HG02973 (cell line): ENCODE measurements at regions not wholly inside any gene's neighbourhood (a gene's known extent, or its start where the extent isn't known, plus 50 kb on each side); places are given as distances from the start of the nearest gene placed in this dataset.

Experiments
- ATAC-seq: cut with Tn5 transposase; IDR thresholded peaks from one replicate; pipeline ENCODE4 v1.9.1; 2021; ENCODE audit warnings: moderate library complexity; ENCODE audit not compliant: unreplicated experiment

- ATAC-seq = no peak
These were observed 286.1 kb downstream of the SEC14L1 start for GRCh38 chr17:77426676-77427386.

- no peak for ATAC-seq
These were observed 286.7 kb downstream of the SEC14L1 start for GRCh38 chr17:77427391-77427991.

DNA sequence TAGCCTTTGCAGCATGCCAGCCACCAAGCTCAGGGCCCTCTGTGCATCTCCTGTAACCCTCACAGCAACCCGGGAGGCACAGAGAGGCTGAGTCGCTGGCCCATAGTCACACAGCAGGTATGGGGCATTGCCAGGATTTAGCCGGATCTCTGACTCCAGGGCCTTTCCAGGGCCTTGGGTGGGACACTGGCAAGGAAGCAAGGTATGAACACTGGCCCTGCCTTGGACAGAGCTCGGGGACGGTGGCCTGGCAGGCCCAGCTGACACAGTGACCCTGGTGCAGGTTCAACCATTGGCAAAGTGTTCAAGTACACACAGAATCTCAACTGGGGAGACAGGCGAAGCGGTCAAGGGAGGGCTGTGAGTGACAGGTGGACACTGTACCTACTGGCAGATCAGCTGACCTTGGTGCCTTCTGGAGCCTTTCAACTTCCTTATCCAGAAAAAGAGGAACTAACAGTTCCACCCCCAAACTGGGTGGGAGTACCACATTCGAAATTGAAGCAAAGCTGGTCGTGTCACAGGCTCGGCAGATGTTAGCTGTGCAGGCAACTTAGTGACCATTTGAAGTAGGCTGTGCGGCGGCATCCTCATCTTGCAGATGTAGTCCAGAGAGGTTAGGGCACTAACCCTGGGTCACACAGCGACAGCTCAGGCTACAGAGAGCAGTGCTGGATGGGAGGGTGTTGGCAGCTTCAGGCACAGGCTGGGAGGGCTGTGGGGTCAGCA, 287.4 kb downstream of the SEC14L1 start:
- no peak for ATAC-seq

GRCh38 chr17:77428749-77429368, 288.1 kb downstream of the SEC14L1 start:
- ATAC-seq = no peak

DNA sequence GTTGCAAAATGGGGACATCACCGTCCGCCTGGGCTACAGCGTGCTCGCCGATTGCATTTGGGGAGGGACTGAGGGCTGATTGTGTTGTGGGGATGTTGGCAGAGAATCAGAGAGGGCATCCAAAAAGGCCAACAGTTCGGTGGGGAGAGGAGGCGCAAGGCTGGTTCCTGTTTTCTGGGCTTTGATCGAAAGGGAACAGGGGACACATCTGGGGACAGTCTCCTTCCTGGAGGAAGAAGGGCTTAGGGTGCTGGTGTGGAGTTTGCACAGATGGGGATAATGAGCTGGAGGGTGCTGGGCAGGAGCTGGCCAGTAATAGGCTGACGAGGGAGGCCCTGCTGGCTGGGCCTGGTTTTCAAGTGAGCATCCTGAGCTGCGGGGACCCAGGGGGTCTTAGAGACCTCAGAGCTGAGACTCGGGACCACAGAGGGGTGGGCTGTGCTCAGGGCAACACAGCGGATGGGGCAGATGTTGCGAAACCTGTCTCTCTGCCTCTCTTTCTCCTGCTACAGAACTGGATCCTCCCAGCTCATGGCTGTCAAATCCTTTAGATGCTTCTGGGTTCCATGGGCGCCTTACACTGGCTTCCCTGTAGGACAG, 288.7 kb downstream of the SEC14L1 start:
- no peak for ATAC-seq

GRCh38 chr17:77429969-77430752, 289.4 kb downstream of the SEC14L1 start:
- no peak for ATAC-seq

GRCh38 chr17:77432034-77432661, 291.4 kb downstream of the SEC14L1 start:
- no peak for ATAC-seq

- no peak for ATAC-seq
These were observed 292.0 kb downstream of the SEC14L1 start for GRCh38 chr17:77432742-77433141.

DNA sequence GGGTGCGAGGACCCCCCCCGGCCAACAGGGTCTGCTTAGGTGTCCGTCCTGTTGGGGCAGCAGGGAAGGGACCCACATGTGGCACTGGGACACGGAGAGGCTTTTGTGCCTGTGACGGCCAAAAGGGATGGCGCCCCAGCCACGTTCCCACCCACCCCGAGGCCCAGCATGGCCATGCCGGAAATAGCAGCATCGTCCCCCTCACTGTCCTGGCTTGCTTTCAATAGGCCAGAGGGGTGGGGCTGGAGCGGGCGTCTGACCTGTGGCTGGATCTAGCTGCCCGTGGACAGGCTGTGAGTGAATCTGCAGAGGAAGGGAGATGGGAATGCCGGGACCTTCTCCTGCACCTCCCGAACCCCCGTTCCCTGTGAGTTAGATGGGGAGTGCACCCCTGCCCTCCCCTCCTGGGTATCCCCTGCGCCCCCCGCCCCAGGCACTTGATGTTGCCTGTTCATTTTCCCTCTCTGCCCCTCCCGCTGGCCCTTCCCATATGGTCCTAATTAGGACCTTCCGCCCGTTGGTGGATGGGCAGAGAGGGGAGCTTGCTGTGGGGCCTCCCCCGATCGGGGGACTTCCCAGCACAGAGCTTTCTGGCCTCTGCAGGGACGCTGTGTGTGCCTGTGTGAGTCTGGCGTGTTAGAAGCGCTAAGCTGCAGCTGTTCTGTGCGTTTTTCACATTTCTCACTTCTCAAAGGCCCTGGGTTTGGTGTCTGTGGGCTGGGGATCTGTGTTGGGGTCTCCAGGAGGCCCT, 292.8 kb downstream of the SEC14L1 start:
- ATAC-seq = no peak

DNA sequence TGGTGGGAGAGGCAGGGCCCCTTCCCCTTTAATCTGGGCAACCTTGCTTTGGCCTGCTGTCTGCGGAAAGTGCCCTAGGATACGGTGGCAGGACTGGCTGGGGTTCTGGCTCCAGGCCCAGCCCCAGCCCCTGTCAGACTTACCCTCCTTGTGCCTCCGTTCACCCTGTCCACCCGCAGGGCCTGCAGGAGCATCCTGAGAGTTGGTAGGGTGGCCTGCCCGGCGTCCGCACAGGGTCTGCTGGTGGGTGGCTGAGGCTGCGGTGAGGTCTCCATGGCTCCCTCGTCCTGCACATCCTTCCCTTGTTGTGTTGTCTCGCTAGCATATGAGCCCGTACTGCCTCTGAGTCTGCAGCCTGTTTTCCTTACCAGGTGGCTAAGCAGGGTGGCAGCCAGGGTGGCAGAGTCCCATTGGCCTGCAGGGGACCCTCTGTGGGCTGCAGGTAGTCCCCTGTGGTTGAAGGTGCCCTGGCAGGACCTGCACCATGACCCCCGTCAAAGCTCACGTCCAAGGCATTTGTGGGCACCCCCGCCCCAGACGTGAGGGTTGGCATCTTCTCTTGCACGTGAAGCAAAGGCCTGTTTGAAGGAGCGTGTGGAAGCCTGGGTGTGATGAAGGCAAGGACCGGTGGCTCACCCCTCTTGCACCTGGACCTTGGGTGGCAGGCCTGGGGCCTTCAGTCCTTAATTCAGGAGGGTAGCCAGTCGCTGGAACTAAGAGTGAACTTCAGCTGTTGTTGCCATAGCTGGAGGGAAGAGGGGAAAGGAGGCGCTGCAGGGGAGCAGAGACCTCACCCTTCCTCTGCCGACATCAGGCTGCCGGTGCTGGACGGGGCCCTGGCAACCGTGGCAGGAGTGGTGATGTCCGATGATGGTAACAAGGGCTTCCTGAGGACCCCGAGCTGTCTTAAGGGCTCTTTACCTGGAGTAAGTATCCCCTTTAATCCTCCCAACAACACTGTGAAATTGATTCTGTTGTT, 293.7 kb downstream of the SEC14L1 start:
- ATAC-seq = no peak

DNA sequence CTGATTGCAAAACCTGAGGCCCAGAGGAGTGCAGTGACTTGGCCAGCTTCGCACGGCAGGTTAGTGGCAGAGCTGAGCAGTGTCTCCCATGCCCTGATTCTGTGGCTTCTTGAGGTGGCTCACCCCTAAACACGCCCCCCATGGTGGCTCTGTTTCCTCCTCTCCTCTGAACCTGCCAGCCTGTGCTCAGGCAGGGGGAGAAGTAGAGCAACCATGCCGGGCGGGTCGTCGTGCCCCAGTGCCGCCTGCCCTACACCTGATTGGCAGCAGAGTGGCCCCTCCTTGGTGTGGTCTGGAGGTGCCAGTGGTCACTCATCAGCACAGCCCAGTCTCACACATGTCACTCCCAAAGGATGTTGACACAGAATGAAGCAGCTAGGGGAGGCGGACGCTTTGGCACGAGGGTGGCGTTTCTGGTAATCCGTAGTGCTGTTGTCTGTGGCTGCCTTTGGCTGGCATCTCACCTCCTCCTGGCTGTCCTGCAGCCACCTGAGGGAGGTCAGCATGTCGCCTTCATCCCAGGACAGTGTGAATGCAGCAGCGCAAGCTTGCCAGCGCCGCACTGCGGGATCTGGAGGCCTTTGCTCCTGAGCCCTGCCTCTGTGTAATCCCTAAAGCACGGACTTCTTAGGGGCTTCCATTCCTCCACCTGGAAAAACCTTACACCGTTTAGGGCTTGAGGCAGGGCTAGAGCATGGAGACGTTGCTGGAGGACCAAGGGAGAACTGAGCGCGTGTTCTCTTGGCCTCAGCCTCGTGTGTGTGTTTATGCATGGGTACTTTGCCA, 294.7 kb downstream of the SEC14L1 start:
- ATAC-seq = no peak

DNA sequence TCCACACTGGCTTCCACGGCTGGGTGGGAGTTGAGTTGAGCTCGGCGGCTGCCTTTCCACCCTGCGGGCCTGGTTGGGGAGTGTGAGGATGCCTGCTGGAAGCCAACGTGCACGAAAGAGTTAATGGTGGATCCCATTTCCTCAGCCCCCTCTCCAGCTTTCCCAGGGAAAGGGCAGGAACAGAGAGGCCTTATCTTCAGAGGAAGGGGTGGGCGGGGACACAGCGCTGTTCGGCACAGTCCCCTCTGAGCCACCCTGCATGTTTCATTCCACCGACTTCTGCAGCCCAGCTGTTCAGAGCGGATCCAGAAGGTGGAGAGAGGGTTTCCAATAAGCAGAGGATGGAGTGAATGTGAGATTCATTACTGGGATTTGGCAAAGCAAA, 295.3 kb downstream of the SEC14L1 start:
- ATAC-seq = no peak

DNA sequence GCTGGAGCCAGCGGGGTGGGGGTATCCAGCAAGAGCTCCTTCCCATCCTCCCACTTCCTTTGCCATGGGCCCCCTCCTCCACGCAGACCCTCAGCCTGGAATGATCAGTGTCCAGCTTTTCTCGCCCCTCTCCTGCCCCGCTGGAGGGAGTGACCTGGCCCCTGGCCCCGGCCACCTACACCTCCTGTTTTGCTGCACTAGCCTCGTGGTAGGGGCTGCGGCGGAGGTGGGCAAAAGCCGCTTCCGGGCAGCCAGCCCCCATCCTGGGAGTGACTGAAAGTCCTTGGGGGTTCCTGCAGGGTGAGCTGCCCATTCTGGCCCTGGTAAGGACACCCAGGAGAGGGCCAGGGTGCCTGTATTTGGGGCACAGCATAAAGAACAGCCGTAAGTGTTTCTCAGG, 295.7 kb downstream of the SEC14L1 start:
- ATAC-seq = no peak

GRCh38 chr17:77437017-77437416, 296.2 kb downstream of the SEC14L1 start:
- no peak for ATAC-seq

DNA sequence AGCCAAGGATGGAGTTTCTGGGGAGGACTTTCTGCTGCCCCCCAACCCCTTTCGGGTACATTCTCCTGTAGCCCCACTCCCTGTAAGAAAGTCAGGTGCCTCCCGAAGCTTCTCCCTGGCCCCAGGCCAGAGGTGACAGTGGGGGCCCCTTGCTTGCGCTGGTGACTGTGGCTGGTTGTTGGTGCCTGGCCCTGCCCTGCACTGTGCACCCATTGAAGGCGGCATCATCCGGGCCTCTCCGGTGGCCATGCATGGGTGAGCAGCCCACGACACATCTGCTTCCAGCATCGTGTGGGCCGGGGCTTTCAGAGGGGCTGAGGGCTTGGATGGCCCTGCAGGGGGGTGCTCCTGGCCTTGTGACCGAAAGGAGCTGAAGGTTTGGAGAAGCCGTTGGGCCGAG, 297.0 kb downstream of the SEC14L1 start:
- no peak for ATAC-seq

- no peak for ATAC-seq
These were observed 297.7 kb downstream of the SEC14L1 start for GRCh38 chr17:77438241-77439188.
